GM18505 (cell line): ENCODE measurements at regions not wholly inside any gene's neighbourhood (a gene's known extent, or its start where the extent isn't known, plus 50 kb on each side); places are given as distances from the start of the nearest gene placed in this dataset.
"Not testable (repeated sequence)": the region's sequence is repeated elsewhere in the genome, so short reads cannot be mapped to it uniquely, and the experiment has no call there.

ENCODE experiments used
- ATAC-seq: cut with Tn5 transposase; IDR thresholded peaks from one replicate; pipeline ENCODE4 v1.9.1; 2021; ENCODE audit not compliant: unreplicated experiment
- POLR2A ChIP-seq: IDR thresholded peaks from 4 replicates; pipeline ENCODE4 v1.6.1; 2011; ENCODE audit warnings: borderline replicate concordance; ENCODE audit not compliant: insufficient read depth, insufficient read length; ENCODE audit errors: extremely low read depth

- no peak for ATAC-seq
- TF ChIP-seq POLR2A, result no peak
These were observed 307.1 kb downstream of the CTH start for GRCh38 chr1:70718086-70718630.

GRCh38 chr1:70719154-70719553, 308.1 kb downstream of the CTH start:
- no peak for ATAC-seq
- no peak for TF ChIP-seq POLR2A

- no peak for ATAC-seq
These were observed 309.0 kb downstream of the CTH start for GRCh38 chr1:70720109-70720508.

GRCh38 chr1:70720521-70720920, 309.5 kb downstream of the CTH start:
- ATAC-seq, result no peak
- TF ChIP-seq POLR2A, result no peak

More at GRCh38 chr1:70720109-70720508, 309.0 kb downstream of the CTH start:
- no peak for TF ChIP-seq POLR2A

GRCh38 chr1:70727886-70728489, 316.9 kb downstream of the CTH start:
- no peak for ATAC-seq
- no peak for TF ChIP-seq POLR2A

GRCh38 chr1:70736518-70736917, 311.1 kb downstream of the PTGER3 start:
- not testable (repeated sequence) for ATAC-seq

- no peak for ATAC-seq
- no peak for TF ChIP-seq POLR2A
These were observed 310.5 kb downstream of the PTGER3 start for GRCh38 chr1:70737125-70737524.

- no peak for TF ChIP-seq POLR2A
- ATAC-seq, result no peak
These were observed 309.0 kb downstream of the PTGER3 start for GRCh38 chr1:70738624-70739023.

GRCh38 chr1:70745199-70745598, 302.4 kb downstream of the PTGER3 start:
- TF ChIP-seq POLR2A, result no peak
- ATAC-seq, result no peak

GRCh38 chr1:70746062-70746461, 301.6 kb downstream of the PTGER3 start:
- not testable (repeated sequence) for ATAC-seq

GRCh38 chr1:70747123-70747522, 300.5 kb downstream of the PTGER3 start:
- ATAC-seq, result not testable (repeated sequence)

GRCh38 chr1:70751676-70752287, 295.8 kb downstream of the PTGER3 start:
- not testable (repeated sequence) for ATAC-seq

- ATAC-seq, result no peak
- no peak for TF ChIP-seq POLR2A
These were observed 292.9 kb downstream of the PTGER3 start for GRCh38 chr1:70754701-70755100.

- ATAC-seq, result no peak
- no peak for TF ChIP-seq POLR2A
These were observed 287.5 kb downstream of the PTGER3 start for GRCh38 chr1:70760154-70760553.

GRCh38 chr1:70762386-70762785, 285.2 kb downstream of the PTGER3 start:
- no peak for ATAC-seq
- no peak for TF ChIP-seq POLR2A

- no peak for ATAC-seq
- TF ChIP-seq POLR2A, result no peak
These were observed 282.9 kb downstream of the PTGER3 start for GRCh38 chr1:70764747-70765146.
